NCI-H187 treated with DMSO at 0.1 percent for 48 hours (cell line): ENCODE measurements at regions not wholly inside any gene's neighbourhood (a gene's known extent, or its start where the extent isn't known, plus 50 kb on each side); places are given as distances from the start of the nearest gene placed in this dataset.

Source experiments
- DNase-seq: peaks from one replicate; lab custom pipeline; 2025; lab: John Stamatoyannopoulos, UW

GRCh38 chr12:93243689-93244513, 133.8 kb upstream of the NUDT4 start:
- DNase-seq: no peak

DNA sequence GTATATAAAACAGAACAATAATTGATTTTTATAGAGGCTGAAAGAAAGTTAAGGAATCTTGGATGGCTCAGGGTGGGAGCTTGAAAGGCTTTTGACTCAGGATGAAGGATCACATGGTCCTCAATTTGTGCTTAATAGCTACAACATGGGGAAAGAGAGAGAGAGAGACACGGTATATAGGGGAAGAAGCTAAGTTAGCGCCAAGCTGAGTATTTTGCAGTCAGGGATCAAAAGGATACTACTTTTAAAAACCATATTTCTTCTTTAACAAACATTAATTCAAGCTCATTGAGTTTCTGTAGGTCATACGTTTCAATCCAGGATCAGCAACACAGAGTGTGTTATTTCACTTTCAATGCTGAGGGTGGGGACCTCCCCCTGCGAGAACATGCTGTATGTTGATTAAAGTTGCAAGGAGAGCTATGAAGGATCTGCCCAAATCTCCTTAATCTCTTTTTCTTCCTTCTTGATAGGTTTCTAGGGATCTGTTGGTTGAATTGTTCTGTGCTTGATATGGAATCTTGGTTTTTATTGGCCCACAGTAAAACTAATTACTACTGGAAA, 133.1 kb upstream of the NUDT4 start:
- DNase-seq: no peak

- no peak for DNase-seq
Observed at GRCh38 chr12:93245543-93245942, 132.2 kb upstream of the NUDT4 start.

DNA sequence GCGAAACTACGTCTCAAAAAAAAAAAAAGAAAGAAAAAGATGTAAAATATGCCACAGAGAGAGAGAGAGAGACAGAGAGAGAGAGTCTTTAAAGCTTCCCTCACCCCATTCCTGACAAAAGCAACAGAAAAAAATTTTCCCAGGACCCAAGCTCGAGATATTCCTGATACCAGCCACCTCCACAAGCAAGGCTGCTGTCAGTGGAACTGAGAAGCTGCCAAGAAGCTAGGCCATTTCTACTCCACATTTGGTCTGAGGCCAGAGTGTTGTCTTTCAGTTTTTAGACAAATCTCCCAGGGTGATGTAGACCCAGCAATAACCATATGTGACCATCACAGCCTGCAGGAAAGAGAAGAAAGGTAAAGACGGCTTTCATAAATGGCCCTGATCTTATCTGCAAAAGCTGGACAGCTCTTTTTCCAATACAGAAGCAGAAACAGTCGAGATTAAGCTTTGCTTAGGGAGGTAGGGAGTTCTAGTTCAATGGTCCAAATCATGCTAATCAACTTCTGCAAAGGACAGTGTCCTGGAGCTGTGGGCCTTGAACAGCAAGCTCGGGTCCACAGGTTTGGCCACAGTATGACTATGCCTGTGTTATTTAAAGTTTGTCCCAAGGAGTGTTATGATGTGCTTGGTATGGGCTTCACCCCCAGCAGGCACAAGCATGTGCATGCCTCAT, 130.3 kb upstream of the NUDT4 start:
- DNase-seq: no peak

DNA sequence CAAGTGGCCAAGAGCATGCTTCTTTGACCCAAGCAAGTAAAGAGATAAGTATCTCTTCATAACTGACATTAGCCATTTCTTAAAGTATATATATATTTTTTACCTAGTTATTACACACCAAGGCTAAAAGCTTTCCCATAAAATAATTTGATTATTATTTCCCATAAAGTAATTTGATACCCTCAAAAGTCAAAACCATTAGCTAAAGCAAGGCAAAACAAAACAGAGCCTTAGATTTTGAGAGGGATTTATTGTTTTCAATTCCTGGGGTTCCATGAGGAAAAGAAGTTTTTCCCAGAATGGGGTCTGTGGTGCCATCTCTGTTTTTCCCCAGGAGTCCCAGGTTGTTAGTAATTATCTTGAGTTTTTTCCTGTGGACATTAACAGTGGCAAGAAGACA, 125.5 kb upstream of the NUDT4 start:
- no peak for DNase-seq

GRCh38 chr12:93254911-93255310, 122.8 kb upstream of the NUDT4 start:
- DNase-seq: no peak

DNA sequence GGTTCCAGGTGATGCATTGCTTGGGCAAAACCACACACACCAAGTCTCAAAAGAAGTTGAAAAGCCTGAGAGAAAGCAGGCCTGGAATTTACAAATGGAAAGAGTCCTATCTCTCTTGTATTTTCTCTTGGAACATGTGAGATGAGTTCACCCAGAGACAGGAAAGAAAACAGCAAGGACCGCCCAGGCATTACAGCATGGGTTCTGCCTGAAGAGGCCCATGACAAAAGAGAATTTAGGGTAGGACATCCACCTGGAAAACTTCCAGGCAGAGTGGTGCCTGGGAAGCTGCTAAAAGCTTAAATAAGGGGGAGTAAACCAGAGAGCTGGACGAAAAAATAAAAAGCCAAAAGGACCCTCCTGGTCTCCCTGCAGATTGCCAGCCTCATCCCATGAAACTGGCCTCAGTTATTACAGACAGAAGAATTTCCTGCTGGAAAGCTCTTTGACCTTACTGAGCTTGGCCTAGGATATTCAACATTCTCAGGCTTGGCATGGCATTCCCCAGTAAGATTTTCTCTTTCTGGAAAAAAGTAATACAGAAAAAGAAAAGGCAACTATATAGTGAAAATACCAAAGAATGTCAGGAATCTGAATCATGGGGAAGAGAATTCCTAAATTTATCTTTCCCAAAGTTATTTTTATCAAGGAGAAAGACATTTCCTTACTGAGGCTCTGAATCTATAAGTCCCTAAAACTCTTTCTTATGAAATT, 121.3 kb upstream of the NUDT4 start:
- DNase-seq: no peak

GRCh38 chr12:93261505-93262094, 116.1 kb upstream of the NUDT4 start:
- DNase-seq: no peak

- no peak for DNase-seq
Observed at GRCh38 chr12:93272997-93273396, 104.7 kb upstream of the NUDT4 start.

DNA sequence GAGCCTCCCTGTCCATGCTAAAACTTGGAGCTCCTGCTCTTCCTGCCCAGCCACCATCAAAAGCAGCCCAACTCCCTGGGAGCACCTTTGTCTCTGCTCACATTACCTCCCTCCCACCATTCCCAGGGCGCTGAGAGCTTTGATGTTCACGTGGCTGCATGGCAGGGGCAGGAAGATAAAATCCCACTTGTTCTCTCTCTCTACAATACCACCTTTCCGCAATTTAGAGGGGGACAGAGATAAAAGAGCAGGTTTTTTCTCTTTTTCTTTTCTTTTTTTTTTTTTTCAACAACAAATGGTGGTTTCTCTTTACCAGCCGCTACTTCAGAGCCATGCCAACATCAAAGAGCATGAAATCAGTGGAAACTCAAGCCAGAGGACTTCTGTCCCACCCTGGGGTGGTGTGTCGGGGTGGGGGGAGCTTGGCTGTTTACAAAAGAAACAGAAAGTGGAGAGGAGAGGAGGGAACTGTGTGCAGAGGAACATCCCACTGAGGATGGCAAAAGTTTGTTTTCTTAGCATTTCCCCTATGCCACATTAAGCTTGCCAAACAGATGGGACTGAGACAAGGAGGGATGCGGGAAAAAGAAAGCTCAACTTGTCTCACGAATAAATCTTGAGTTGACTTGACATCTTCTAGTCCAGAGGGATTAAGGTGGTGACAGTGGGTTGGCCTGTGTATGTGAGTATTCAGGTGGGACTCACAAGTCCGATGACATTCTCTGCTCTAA, 103.7 kb upstream of the NUDT4 start:
- no peak for DNase-seq

DNA sequence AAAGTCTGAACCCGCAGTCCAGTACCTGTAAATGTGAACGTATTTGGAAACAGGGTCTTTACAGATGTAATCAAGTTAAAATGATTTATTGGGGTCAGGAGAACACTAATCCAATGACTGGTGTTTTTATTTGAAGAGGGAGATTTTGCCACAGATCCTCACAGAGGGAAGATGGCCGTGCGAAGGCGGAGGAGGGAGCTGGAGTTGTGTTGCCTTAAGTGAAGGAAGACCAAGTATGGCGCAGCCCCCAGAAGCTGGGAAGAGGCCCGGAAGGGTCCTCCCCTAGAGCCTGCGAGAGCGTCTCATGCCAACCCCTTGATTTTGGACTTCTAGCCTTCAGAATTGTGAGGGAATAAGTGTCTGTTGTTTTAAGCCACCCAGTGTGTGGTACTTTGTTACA, 102.8 kb upstream of the NUDT4 start:
- no peak for DNase-seq

DNA sequence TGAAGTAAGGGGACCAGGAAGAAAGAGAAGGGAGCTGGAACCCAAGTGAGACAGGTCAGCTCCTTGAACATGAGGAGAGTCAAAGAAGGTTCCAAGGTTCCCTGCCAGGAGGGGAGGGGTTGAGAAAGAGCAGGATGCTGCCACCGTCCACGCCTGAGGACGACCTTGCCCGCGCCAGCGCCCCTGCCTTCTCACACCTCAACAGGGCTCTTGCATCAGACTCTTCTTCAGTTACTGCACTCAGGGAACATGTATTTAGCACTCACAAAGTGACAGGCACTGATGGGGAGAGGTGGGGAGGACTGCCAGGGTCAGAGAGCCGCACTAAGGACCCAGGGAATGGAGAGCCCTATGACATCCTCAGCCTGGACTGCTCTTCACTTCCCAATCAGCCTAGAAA, 102.1 kb upstream of the NUDT4 start:
- DNase-seq: no peak

DNA sequence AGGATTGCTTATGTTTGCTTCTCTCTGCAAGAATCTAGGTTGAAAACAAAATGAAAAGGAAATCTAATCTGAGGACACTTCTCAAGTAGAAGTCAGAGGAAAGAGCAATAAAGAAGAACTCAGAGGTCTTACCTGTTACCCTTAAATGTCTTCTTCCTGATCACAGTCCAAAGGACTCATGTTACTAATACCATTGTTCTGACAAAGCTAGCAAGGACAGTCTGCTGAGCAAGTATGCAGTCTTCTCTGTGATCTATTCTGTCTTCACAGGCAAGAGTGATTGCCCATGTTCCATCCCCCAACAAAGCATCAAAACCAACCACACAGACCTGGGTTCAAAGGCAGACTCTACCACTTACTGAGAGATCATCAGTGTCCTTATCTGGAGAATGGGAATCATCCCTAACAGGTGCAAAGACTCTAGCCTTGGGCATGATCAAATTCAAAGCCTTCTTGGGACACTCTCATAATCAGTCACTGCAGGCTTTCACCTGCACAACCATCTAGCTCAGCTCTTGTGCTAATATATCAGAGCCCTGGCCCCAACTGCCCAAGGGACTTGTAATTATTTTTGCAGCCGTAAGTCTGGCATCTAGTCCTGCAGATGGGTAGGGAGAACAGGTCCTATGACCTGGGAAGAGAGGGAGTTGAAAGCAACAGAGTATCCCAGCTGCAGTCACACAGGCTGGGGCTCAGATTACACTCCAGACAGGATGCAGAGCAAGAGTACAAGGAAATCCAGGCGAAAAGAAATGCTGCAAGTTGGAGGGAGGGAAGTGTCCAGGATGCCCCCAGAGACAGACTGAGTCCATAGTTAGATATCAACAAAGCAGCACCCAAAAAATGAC, 97.9 kb upstream of the NUDT4 start:
- no peak for DNase-seq

DNA sequence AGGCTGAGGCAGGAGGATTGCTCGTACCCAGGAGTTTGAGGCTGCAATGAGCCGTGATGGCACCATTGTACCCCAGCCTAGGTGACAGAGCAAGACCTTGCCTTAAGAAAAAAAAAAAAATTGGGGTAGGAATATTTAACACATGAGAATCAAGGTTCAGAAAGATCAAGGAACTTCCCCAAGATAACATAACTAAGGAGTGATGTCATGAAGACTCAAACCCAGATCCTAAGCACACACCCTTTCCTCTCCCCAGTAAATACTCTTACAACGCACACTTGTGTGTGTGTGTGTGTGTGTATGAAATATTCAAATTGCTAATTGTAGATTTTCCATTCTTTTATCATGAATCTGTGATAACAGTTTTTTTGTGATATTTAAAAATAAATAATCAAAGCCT, 90.6 kb upstream of the NUDT4 start:
- DNase-seq: no peak

DNA sequence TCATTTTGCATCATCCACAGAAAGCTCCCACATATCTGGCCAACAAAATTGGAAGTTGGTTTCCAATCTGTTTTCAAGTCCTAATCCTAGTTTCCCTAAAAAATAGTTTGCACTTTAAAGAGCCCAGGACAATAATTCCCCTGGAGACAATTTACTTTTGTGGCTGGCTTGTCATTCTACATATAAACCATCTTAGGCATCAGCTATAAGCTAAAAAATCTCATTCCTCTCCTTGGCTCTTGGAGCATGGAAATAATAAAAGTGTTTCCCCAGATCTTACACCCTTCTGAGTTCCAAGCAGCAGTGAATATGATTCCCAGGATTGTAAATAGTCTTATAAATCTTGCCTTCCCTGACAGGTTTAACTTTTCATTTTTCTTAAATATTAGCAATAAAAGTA, 89.1 kb upstream of the NUDT4 start:
- DNase-seq: no peak

GRCh38 chr12:93290391-93290790, 87.3 kb upstream of the NUDT4 start:
- DNase-seq: no peak

DNA sequence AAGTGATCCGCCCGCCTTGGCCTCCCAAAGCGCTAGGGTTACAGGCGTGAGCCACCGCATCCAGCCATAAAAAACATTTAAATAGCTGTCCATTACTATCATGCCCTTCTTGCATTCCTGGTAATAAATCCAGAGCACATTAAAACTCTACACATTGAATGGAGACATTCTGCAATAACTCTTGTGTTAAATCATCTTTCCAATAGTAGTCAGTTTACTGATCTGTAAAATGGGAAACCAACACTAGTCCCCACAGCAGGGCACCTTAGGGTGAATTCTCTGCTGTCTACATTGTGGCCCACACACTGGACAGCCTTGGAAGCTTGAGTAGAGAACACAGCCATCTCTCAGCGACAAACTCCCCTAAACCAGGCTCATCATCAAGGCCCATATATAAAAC, 85.5 kb upstream of the NUDT4 start:
- no peak for DNase-seq

DNA sequence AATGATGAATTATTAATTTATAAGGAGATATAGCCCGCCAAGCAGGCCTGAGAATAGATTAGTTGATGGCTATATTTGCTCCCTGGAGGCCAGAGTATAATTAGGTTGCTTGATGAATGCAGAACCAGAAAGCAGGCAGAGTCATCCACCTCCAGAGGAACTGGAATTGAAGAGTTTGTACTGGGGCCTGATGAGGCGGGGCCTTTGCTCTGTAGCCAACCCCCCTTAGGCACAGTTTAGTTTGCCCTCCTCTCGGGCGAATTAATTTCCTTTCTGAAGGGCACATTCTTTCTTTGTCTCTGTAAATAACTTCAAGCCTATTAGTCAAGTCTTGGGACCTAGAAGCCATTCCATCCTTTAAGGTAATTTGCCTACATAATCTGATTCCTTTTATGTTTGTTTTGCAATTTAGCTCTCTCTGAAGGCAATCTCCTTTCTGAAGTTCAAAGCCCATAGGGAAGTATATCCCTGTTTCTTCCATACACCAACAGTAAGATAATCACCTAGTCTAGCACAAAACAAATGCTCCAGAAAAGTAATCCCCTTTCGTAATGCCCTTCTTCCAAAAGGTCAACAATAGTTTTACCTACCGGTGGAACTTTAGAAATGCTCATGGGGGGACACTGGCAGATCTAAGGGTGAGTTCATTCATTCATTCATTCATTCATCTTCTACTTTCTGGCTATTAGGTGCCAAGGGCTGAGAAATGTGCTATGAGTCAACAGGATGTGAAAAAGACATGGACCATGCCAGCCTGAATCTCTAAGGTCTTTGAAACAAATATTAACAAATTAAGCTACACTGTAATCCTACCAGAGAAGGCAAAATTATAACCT, 84.8 kb upstream of the NUDT4 start:
- no peak for DNase-seq

DNA sequence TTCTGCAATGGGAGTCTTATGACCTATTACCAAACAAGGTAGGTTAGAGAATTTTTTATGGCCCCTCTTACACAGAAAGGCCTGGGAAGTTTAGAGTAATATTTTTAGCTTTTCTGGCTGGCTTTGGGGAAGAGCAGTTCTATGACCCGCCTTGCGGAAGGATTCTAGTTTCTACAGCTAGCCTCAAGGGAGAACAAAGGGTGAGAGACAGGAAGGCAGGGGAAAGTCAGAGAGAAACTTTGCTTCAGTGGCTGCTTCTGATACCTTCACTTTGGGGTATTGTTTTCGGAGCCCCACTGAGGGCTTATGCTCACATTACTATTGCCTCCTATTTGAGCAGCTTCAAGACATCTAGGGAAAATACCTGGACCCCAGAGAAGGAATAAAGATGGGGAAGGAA, 80.7 kb upstream of the NUDT4 start:
- DNase-seq: no peak

GRCh38 chr12:93297536-93297935, 80.2 kb upstream of the NUDT4 start:
- DNase-seq: no peak
